Heart left ventricle (tissue), 16 donors: ENCODE measurements at regions not wholly inside any gene's neighbourhood (a gene's known extent, or its start where the extent isn't known, plus 50 kb on each side); places are given as distances from the start of the nearest gene placed in this dataset.

Experiments used
- ATAC-seq, 4 donors: fragments of 200-7000 bp; cut with Tn5 transposase; one replicate each; pipeline ENCODE4 v1.9.1; 2020 to 2022; ENCODE audit warnings: moderate library complexity in 4 of 4, mild to moderate bottlenecking in 3 of 4, moderate number of reproducible peaks in 1 of 4
- DNase-seq, 5 donors: peaks; one replicate each; pipeline ENCODE4 v3.0.0-alpha.2; 2020
- H3K27ac ChIP-seq, 12 donors: fragments of 200-600 bp; sonication (generic) in 4 of 12; one replicate each; pipeline versions ENCODE4 v1.5.0 to v1.8.0; 2016 to 2022; ENCODE audit warnings: mild to moderate bottlenecking in 2 of 12
- H3K27me3 ChIP-seq, 9 donors: fragments of 200-600 bp; sonication (generic) in 2 of 9; one replicate each; pipeline versions ENCODE4 v1.5.1 to v1.8.0; 2016 to 2022; ENCODE audit warnings: mild to moderate bottlenecking in 3 of 9
- H3K36me3 ChIP-seq, 9 donors: fragments of 200-600 bp; sonication (generic) in 2 of 9; one replicate each; pipeline versions ENCODE4 v1.5.0 to v1.8.0; 2018 to 2022; ENCODE audit warnings: mild to moderate bottlenecking in 2 of 9
- H3K4me1 ChIP-seq, 12 donors: fragments of 200-600 bp; sonication (generic) in 4 of 12; one replicate each; pipeline versions ENCODE4 v1.5.0 to v1.8.0; 2016 to 2022; ENCODE audit warnings: mild to moderate bottlenecking in 3 of 12
- H3K4me3 ChIP-seq, 12 donors: fragments of 200-600 bp; sonication (generic) in 4 of 12; one replicate each; pipeline versions ENCODE4 v1.5.0 to v1.8.0; 2017 to 2022; ENCODE audit warnings: mild to moderate bottlenecking in 9 of 12, moderate library complexity in 4 of 12
- H3K9me3 ChIP-seq, 12 donors: fragments of 200-600 bp; sonication (generic) in 4 of 12; one replicate each; pipeline versions ENCODE4 v1.5.0 to v1.8.0; 2016 to 2022; ENCODE audit warnings: mild to moderate bottlenecking in 1 of 12
- CTCF ChIP-seq, 12 donors: fragments of 200-600 bp; sonication (generic) in 4 of 12; IDR thresholded peaks; one replicate each; pipeline versions ENCODE4 v1.5.0 to v1.8.0; 2018 to 2022; ENCODE audit warnings: antibody characterized with exemption in 12 of 12, mild to moderate bottlenecking in 5 of 12
- POLR2A ChIP-seq, 2 donors: fragments of 450-650 bp; IDR thresholded peaks; one replicate each; pipeline ENCODE4 v1.6.1; 2017; ENCODE audit warnings: antibody characterized with exemption in 2 of 2, mild to moderate bottlenecking in 2 of 2, moderate library complexity in 2 of 2
- WGBS, 4 donors: extraction: QIAGEN DNeasy Blood & Tissue Kit in 2 of 4; methylation state at CpG; one replicate each; pipeline versions ENCODE4 v1.1.5 to v1.1.7; 2013 to 2018; 5-methylcytosine and 5-hydroxymethylcytosine counted together
- intact Hi-C, 10 donors: fragments of 100-400 bp; cut with DNase I; formaldehyde crosslinking; loops; one replicate each; pipeline versions ENCODE4 v1.11.1 to v1.14.2; 2022
- donor health status: ischemic (EF 13 %, LVEDD 7.1; RV severe dilation, severe dysfunction).
- donor health status: healthy with polysubstance abuse.
- donor health status: DM: no; HTN: yes; CAD: no.
- donor health status: DM: no; HTN: no; CAD: no.
- donor health status: ischemic (EF 25% LVEDD 6.9; RV normal size, moderate dysfunction).
- donor health status: ischemic (EF 25% LVEDD 5.7; RV mildly dilated, moderate dysfunction).
- donor health status: healthy.
- donor health status: DM: yes; HTN: yes; CAD: no.
- donor health status: ischemic (EF 35%, LVEDD 5.7; RV mildly dilated, moderate dysfunction).
- donor health status: nonischemic (EF 11% LVEDD 7.7; RV severe dilation, severe dysfunction).
- donor health status: DM: yes; HTN: yes; CAD: no.
- donor health status: PGD.
- donor health status: ischemic (EF 29% LVEDD 5.4; RV normal size, mild dysfunction).
- donor health status: nonischemic (EF 23%, LVEDD 6.1; RV moderate dilation, normal function).

GRCh38 chr9:38771593-38771992 is 51.7 kb upstream of the FAM240B start:
- Histone ChIP-seq H3K4me1 (no peaks in the 10 kb centered on the region), H3K4me3 (no peak overlapping the region), H3K27me3 (no peaks in the 10 kb centered on the region), H3K27ac (no peak overlapping the region), H3K36me3 (no peaks in the 10 kb centered on the region), H3K9me3 (peaks cover 0 to 3% (median 0%) of the 10 kb centered on the region in 12 donors)
- 44 to 66% (median 52%) methylated on average over 2 of the region's 2 CpGs for WGBS, 4 donors
- TF ChIP-seq CTCF (IDR thresholded peaks at IDR 0.05) (no peak), POLR2A (IDR thresholded peaks at IDR 0.05) (no peak)
- DNase-seq = no peak
- intact Hi-C loops = no loop called here
- ATAC-seq = no peak
